GM21367 (cell line): ENCODE measurements at regions not wholly inside any gene's neighbourhood (a gene's known extent, or its start where the extent isn't known, plus 50 kb on each side); places are given as distances from the start of the nearest gene placed in this dataset.
"Not testable (repeated sequence)": the region's sequence is repeated elsewhere in the genome, so short reads cannot be mapped to it uniquely, and the experiment has no call there.

Experiments used
- ATAC-seq: cut with Tn5 transposase; IDR thresholded peaks from one replicate; pipeline ENCODE4 v1.9.1; 2021; ENCODE audit not compliant: unreplicated experiment

- peak; percentile 27 for ATAC-seq
Observed at GRCh38 chr2:131584380-131584779, 56.7 kb downstream of the CCDC74A start.

GRCh38 chr2:131584940-131585339 lies 57.3 kb downstream of the CCDC74A start:
- ATAC-seq: peak; percentile 54

GRCh38 chr2:131588152-131588873 lies 60.6 kb downstream of the CCDC74A start:
- ATAC-seq: peak; percentile 68

GRCh38 chr2:131589126-131589525 lies 61.4 kb downstream of the CCDC74A start:
- ATAC-seq: not testable (repeated sequence)

- ATAC-seq: no peak
Observed at GRCh38 chr2:131590366-131590765, 62.7 kb downstream of the CCDC74A start.

GRCh38 chr2:131590896-131591295 lies 63.2 kb downstream of the CCDC74A start:
- no peak for ATAC-seq

GRCh38 chr2:131596561-131596960 lies 68.9 kb downstream of the CCDC74A start:
- ATAC-seq: not testable (repeated sequence)

GRCh38 chr2:131602444-131602843 lies 74.8 kb downstream of the CCDC74A start:
- ATAC-seq: not testable (repeated sequence)

GRCh38 chr2:131604652-131605051 lies 77.0 kb downstream of the CCDC74A start:
- ATAC-seq: not testable (repeated sequence)

- not testable (repeated sequence) for ATAC-seq
Observed at GRCh38 chr2:131606366-131606765, 78.7 kb downstream of the CCDC74A start.

- not testable (repeated sequence) for ATAC-seq
Observed at GRCh38 chr2:131607056-131607455, 79.4 kb downstream of the CCDC74A start.

GRCh38 chr2:131614539-131614938 lies 86.9 kb downstream of the CCDC74A start:
- not testable (repeated sequence) for ATAC-seq

GRCh38 chr2:131618320-131618719 lies 90.6 kb downstream of the CCDC74A start:
- ATAC-seq: not testable (repeated sequence)

GRCh38 chr2:131622874-131623273 lies 95.2 kb downstream of the CCDC74A start:
- not testable (repeated sequence) for ATAC-seq

GRCh38 chr2:131626011-131626410 lies 98.3 kb downstream of the CCDC74A start:
- ATAC-seq: not testable (repeated sequence)

GRCh38 chr2:131626565-131626964 lies 98.9 kb downstream of the CCDC74A start:
- not testable (repeated sequence) for ATAC-seq

- not testable (repeated sequence) for ATAC-seq
Observed at GRCh38 chr2:131627777-131628176, 100.1 kb downstream of the CCDC74A start.

- ATAC-seq: not testable (repeated sequence)
Observed at GRCh38 chr2:131631648-131632047, 104.0 kb downstream of the CCDC74A start.

- not testable (repeated sequence) for ATAC-seq
Observed at GRCh38 chr2:131633405-131633804, 105.7 kb downstream of the CCDC74A start.

- ATAC-seq: not testable (repeated sequence)
Observed at GRCh38 chr2:131633827-131634695, 106.4 kb downstream of the CCDC74A start.

- ATAC-seq: no peak
Observed at GRCh38 chr2:131635611-131636010, 107.9 kb downstream of the CCDC74A start.
